Esophagus muscularis mucosa (tissue), 4 donors: ENCODE measurements at regions not wholly inside any gene's neighbourhood (a gene's known extent, or its start where the extent isn't known, plus 50 kb on each side); places are given as distances from the start of the nearest gene placed in this dataset.

ENCODE experiments used
- DNase-seq: peaks from one replicate; pipeline ENCODE4 v3.0.0-alpha.2; 2017; ENCODE audit errors: extremely low spot score
- H3K27ac ChIP-seq, 4 donors: fragments of 200-600 bp; sonication (generic); replicated peaks in 1 of 4; 1 replicate in 3 of 4; 2 replicates in 1 of 4; pipeline ENCODE4 v1.5.1; 2016 to 2019; ENCODE audit warnings: mild to moderate bottlenecking in 1 of 4
- H3K27me3 ChIP-seq, 4 donors: fragments of 200-600 bp; sonication (generic); one replicate each; pipeline versions ENCODE4 v1.5.1 to v1.6.0; 2016 to 2019
- H3K36me3 ChIP-seq, 4 donors: fragments of 200-600 bp; sonication (generic); one replicate each; pipeline ENCODE4 v1.5.1; 2016 to 2019
- H3K4me1 ChIP-seq, 4 donors: fragments of 200-600 bp; sonication (generic); one replicate each; pipeline ENCODE4 v1.5.1; 2016 to 2019
- H3K4me3 ChIP-seq, 4 donors: fragments of 200-600 bp; sonication (generic); 1 replicate in 2 of 4; 2 replicates in 2 of 4; pipeline ENCODE4 v1.5.1; 2016 to 2019; ENCODE audit warnings: mild to moderate bottlenecking in 4 of 4, moderate library complexity in 1 of 4
- H3K9me3 ChIP-seq, 4 donors: fragments of 200-600 bp; sonication (generic); 1 replicate in 3 of 4; 2 replicates in 1 of 4; pipeline ENCODE4 v1.5.1; 2016 to 2019
- EP300 ChIP-seq: sonication (generic); formaldehyde crosslinking; IDR thresholded peaks from one replicate; pipeline ENCODE4 v1.6.1; 2017; ENCODE audit warnings: antibody characterized with exemption
- POLR2A ChIP-seq: fragments of 450-650 bp; IDR thresholded peaks from one replicate; pipeline ENCODE4 v1.6.1; 2017; ENCODE audit warnings: antibody characterized with exemption, moderate library complexity, mild to moderate bottlenecking, low read depth
- POLR2AphosphoS5 ChIP-seq, 2 donors: sonication (generic); formaldehyde crosslinking; IDR thresholded peaks; one replicate each; pipeline ENCODE4 v1.6.1; 2017; ENCODE audit warnings: antibody characterized with exemption in 2 of 2
- WGBS: methylation state at CpG from one replicate; pipeline ENCODE4 v1.1.5; 2018; 5-methylcytosine and 5-hydroxymethylcytosine counted together
- intact Hi-C: fragments of 100-400 bp; cut with DNase I; formaldehyde crosslinking; loops from one replicate; pipeline ENCODE4 v1.15.1; 2023
- TF ChIP-seq, protein P1 (sequence below), 3 experiments: fragments of 200-600 bp in 2 of 3; fragments of 450-650 bp in 1 of 3; sonication (generic) in 2 of 3; IDR thresholded peaks; one replicate each; pipeline ENCODE4 v1.5.1; 2017 to 2019; ENCODE audit warnings: antibody characterized with exemption in 3 of 3, mild to moderate bottlenecking in 2 of 3, moderate library complexity in 1 of 3

DNA sequence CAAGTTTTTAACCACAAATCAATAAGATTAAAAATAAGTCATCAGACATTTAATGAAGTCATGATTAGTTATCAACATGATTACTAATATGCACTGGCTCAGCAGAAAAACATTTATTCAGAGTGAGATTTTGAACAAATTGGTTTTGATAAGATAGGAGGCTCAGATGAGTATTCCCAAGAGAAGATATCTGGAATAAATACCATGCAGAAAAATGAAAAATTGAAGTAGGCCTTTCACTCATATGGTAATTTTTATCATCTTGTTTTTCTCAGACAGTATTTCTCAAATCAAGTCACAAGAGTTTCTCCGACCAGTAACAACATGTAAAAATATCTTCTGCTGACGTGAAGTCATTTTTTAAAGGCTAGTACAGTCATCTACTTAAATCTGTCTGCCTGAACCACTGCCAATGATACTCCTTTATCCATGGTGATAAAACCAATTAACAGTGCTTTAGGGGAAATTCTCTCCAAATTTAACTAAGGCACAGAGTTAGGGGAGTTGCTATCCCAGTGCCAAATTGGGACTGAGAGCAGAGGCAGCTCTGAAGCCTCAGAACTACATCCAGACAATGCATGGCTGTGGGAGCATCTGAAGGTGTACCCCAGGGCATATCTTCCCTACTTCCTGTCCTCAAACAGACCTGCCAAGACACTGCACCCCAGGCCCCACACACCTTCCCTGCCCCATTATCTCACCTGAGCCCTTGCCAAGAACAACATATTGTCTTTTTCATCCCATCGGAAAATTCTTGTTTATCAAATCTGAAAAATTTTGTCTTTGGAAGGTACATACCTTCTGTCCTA, 105.5 kb upstream of the TSLP start:
- TF ChIP-seq, protein P1, sequence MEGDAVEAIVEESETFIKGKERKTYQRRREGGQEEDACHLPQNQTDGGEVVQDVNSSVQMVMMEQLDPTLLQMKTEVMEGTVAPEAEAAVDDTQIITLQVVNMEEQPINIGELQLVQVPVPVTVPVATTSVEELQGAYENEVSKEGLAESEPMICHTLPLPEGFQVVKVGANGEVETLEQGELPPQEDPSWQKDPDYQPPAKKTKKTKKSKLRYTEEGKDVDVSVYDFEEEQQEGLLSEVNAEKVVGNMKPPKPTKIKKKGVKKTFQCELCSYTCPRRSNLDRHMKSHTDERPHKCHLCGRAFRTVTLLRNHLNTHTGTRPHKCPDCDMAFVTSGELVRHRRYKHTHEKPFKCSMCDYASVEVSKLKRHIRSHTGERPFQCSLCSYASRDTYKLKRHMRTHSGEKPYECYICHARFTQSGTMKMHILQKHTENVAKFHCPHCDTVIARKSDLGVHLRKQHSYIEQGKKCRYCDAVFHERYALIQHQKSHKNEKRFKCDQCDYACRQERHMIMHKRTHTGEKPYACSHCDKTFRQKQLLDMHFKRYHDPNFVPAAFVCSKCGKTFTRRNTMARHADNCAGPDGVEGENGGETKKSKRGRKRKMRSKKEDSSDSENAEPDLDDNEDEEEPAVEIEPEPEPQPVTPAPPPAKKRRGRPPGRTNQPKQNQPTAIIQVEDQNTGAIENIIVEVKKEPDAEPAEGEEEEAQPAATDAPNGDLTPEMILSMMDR (IDR thresholded peaks at IDR 0.05), result no peak
- TF ChIP-seq EP300 (no peak), POLR2AphosphoS5 (IDR thresholded peaks at IDR 0.05) (no peak), POLR2A (no peak)
- H3K27me3 ChIP-seq, result no peaks in the 10 kb centered on the region
- no peak for DNase-seq
- WGBS, result 46% methylated on average over 3 of the region's 3 CpGs
- peaks cover 3 to 18% (median 7%) of the 10 kb centered on the region in 4 donors for H3K4me1 ChIP-seq
- H3K36me3 ChIP-seq, result no peaks in the 10 kb centered on the region
- H3K4me3 ChIP-seq, result no peak overlapping the region
- intact Hi-C loops, result no loop called here
- H3K27ac ChIP-seq, result no peak overlapping the region
- no peaks in the 10 kb centered on the region for H3K9me3 ChIP-seq

DNA sequence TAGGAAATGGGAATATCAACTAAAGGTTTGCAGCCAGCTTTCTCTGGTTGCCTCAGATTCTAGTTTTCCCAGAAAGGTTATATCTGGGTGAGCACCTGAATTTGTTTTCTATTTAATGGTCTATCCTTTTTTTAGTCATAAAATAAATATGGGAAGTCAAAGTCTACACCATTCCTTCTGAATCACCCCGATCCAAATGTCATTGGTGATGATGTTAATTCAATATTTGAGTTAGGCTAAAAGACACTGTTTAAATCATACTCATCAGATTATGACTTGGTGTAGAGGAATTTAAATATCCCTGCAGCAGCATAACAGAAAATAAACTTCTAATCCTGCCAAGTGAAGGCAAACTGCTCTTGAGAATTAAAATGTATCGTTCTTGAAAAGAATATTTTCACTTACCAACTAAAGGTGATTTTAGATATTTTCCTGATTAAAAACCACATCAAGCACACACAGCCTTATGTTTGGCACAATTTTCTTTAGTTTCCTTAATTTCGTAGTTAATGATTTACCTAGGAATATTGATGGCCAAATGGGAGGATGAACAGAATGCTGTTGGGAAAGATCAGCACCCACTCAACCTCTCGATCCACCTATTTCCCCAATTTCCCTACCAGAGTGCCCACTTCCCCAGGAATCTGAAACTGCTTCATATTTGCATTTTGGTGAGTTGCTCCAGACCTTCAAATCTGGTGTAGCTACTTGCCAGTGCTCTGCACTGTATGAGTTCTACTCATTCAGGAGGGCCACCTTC, 103.1 kb upstream of the TSLP start:
- TF ChIP-seq POLR2A (no peak), POLR2AphosphoS5 (IDR thresholded peaks at IDR 0.05) (no peak), EP300 (no peak)
- TF ChIP-seq, protein P1 (IDR thresholded peaks at IDR 0.05), result no peak
- intact Hi-C loops, result no loop called here
- Histone ChIP-seq H3K27ac (no peak overlapping the region), H3K36me3 (no peaks in the 10 kb centered on the region), H3K4me1 (peaks cover 3 to 18% (median 7%) of the 10 kb centered on the region in 4 donors), H3K9me3 (no peaks in the 10 kb centered on the region), H3K27me3 (no peaks in the 10 kb centered on the region), H3K4me3 (no peak overlapping the region)
- DNase-seq, result no peak
- 79% methylated on average over 4 of the region's 4 CpGs for WGBS

DNA sequence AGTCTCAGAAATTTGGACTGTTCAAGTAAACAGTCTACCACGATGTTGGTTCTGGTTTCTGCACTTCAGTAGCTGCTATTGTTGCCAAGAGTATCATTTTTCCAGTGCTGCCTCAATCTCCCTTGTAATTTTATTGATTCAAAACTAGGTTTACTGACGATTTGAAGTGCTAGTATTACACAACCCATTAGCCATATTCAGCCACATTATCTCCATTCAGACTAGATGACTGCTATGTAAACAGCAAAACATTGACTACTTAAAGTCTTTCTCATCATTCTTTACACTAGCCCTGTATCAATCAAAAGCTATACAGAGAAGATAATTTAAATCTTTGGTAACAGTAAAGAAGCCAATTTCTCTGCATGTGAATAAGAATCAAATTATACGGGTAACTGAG, 102.0 kb upstream of the TSLP start:
- 59% methylated on average over 3 of the region's 3 CpGs for WGBS
- Histone ChIP-seq H3K27ac (no peak overlapping the region), H3K9me3 (no peaks in the 10 kb centered on the region), H3K4me3 (no peak overlapping the region), H3K36me3 (no peaks in the 10 kb centered on the region), H3K27me3 (no peaks in the 10 kb centered on the region), H3K4me1 (peaks cover 3 to 18% (median 7%) of the 10 kb centered on the region in 4 donors)
- intact Hi-C loops, result no loop called here
- DNase-seq, result no peak
- TF ChIP-seq, protein P1 (IDR thresholded peaks at IDR 0.05), result no peak
- no peak for TF ChIP-seq POLR2A
- TF ChIP-seq EP300, result no peak
- no peak for TF ChIP-seq POLR2AphosphoS5 (IDR thresholded peaks at IDR 0.05)

DNA sequence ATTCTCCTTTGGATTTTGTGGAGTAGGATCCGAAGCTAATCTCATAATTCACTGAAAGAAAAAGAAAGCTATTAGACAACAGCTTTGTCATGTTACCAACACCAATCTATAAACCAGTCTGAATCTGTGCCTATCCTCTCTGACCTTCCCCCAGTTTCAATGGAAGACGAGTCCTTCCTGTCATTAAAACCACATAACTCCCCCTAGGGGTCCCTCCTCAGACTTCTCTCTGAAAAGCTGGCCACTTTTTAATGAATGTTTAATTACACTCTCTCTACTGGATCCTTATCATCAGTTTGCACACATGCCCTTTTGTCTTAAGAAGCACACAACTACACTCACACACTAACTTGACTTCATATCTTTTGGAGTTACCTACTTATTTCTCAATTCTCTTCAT, 98.0 kb upstream of the TSLP start:
- 50% methylated on average over 2 of the region's 2 CpGs for WGBS
- Histone ChIP-seq H3K4me1 (peaks cover 0 to 7% (median 5%) of the 10 kb centered on the region in 4 donors), H3K27ac (no peak overlapping the region), H3K36me3 (no peaks in the 10 kb centered on the region), H3K27me3 (no peaks in the 10 kb centered on the region), H3K4me3 (no peak overlapping the region), H3K9me3 (no peaks in the 10 kb centered on the region)
- intact Hi-C loops, result no loop called here
- TF ChIP-seq POLR2AphosphoS5 (IDR thresholded peaks at IDR 0.05) (no peak), EP300 (no peak), POLR2A (no peak)
- TF ChIP-seq, protein P1 (IDR thresholded peaks at IDR 0.05), result no peak
- no peak for DNase-seq
